Ovary (tissue), 7 donors: ENCODE measurements at regions not wholly inside any gene's neighbourhood (a gene's known extent, or its start where the extent isn't known, plus 50 kb on each side); places are given as distances from the start of the nearest gene placed in this dataset.

Experiments
- DNase-seq, 5 donors: peaks; one replicate each; pipeline ENCODE4 v3.0.0-alpha.2; 2019 to 2020
- H3K27ac ChIP-seq, 2 donors: fragments of 200-600 bp; one replicate each; pipeline versions ENCODE4 v1.5.1 to v1.8.0; 2019 to 2022
- H3K27me3 ChIP-seq: fragments of 200-600 bp; one replicate; pipeline ENCODE4 v1.8.0; 2022
- H3K36me3 ChIP-seq: fragments of 200-600 bp; sonication (generic); one replicate; pipeline ENCODE4 v1.5.1; 2019
- H3K4me1 ChIP-seq: one replicate; pipeline ENCODE4 v1.8.1; 2013; ENCODE audit warnings: mild to moderate bottlenecking, moderate library complexity; ENCODE audit not compliant: insufficient read depth
- H3K4me3 ChIP-seq: fragments of 200-600 bp; sonication (generic); one replicate; pipeline ENCODE4 v1.5.1; 2017
- H3K9me3 ChIP-seq, 2 donors: fragments of 200-600 bp in 1 of 2; sonication (generic) in 1 of 2; one replicate each; pipeline versions ENCODE4 v1.5.1 to v1.8.1; 2013 to 2019; ENCODE audit warnings: mild to moderate bottlenecking in 1 of 2, moderate library complexity in 1 of 2
- EP300 ChIP-seq: sonication (generic); formaldehyde crosslinking; IDR thresholded peaks from one replicate; pipeline ENCODE4 v1.6.1; 2017; ENCODE audit warnings: antibody characterized with exemption
- POLR2A ChIP-seq: fragments of 450-650 bp; IDR thresholded peaks from one replicate; pipeline ENCODE4 v1.6.1; 2017; ENCODE audit warnings: antibody characterized with exemption, mild to moderate bottlenecking, moderate library complexity
- WGBS, 3 donors: extraction: QIAGEN DNeasy Blood & Tissue Kit in 1 of 3; methylation state at CpG; one replicate each; pipeline versions ENCODE4 v1.1.5 to v1.1.7; 2013 to 2017; 5-methylcytosine and 5-hydroxymethylcytosine counted together
- intact Hi-C, 4 donors: fragments of 100-400 bp; cut with DNase I; formaldehyde crosslinking; loops; one replicate each; pipeline versions ENCODE4 v1.11.0 to v1.15.1; 2022 to 2023
- TF ChIP-seq, protein P1 (sequence below), 3 donors: fragments of 450-650 bp in 2 of 3; fragments of 200-600 bp in 1 of 3; IDR thresholded peaks; one replicate each; pipeline versions ENCODE4 v1.5.1 to v1.8.0; 2016 to 2022; ENCODE audit warnings: antibody characterized with exemption in 3 of 3, mild to moderate bottlenecking in 1 of 3
- donor health status: DM: no; HTN: no; CAD: no; lungs with moderate emphysema.
- donor health status: DM: no; HTN: no; CAD: no.
- donor health status: Bipolar disorder and iron deficiency.
- donor health status: DM: no; HTN: no; CAD: no.
- donor health status: DM: yes; HTN: yes; CAD: no.

DNA sequence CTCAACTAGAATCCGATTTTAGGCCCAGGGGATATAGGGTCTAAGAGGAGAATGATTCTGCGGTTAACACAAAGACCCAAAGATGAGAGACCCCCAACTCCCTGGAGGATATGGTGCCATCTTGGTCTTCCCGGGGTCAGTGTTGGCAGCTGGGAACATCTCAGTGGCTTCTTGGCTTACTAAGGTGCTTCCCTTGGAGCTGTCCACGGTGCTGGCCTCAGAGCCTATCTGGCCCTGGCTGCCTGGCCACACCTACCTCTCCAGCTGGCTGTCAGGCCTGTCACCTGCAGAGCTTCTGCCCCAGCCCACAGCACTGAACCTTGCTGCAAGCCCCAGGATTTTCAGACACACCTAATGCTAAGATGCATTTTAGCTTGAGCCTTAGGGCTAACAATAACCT, 70.7 kb upstream of the THY1 start:
- DNase-seq = no peak
- 46 to 50% (median 47%) methylated on average over 4 of the region's 4 CpGs for WGBS, 3 donors
- Histone ChIP-seq H3K4me1 (no peaks in the 10 kb centered on the region), H3K4me3 (no peak overlapping the region), H3K27me3 (no peaks in the 10 kb centered on the region), H3K9me3 (no peaks in the 10 kb centered on the region), H3K36me3 (no peaks in the 10 kb centered on the region), H3K27ac (no peak overlapping the region)
- TF ChIP-seq EP300 (no peak), POLR2A (no peak)
- TF ChIP-seq, protein P1, sequence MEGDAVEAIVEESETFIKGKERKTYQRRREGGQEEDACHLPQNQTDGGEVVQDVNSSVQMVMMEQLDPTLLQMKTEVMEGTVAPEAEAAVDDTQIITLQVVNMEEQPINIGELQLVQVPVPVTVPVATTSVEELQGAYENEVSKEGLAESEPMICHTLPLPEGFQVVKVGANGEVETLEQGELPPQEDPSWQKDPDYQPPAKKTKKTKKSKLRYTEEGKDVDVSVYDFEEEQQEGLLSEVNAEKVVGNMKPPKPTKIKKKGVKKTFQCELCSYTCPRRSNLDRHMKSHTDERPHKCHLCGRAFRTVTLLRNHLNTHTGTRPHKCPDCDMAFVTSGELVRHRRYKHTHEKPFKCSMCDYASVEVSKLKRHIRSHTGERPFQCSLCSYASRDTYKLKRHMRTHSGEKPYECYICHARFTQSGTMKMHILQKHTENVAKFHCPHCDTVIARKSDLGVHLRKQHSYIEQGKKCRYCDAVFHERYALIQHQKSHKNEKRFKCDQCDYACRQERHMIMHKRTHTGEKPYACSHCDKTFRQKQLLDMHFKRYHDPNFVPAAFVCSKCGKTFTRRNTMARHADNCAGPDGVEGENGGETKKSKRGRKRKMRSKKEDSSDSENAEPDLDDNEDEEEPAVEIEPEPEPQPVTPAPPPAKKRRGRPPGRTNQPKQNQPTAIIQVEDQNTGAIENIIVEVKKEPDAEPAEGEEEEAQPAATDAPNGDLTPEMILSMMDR (IDR thresholded peaks at IDR 0.05) = no peak
- intact Hi-C loops = no loop called here

DNA sequence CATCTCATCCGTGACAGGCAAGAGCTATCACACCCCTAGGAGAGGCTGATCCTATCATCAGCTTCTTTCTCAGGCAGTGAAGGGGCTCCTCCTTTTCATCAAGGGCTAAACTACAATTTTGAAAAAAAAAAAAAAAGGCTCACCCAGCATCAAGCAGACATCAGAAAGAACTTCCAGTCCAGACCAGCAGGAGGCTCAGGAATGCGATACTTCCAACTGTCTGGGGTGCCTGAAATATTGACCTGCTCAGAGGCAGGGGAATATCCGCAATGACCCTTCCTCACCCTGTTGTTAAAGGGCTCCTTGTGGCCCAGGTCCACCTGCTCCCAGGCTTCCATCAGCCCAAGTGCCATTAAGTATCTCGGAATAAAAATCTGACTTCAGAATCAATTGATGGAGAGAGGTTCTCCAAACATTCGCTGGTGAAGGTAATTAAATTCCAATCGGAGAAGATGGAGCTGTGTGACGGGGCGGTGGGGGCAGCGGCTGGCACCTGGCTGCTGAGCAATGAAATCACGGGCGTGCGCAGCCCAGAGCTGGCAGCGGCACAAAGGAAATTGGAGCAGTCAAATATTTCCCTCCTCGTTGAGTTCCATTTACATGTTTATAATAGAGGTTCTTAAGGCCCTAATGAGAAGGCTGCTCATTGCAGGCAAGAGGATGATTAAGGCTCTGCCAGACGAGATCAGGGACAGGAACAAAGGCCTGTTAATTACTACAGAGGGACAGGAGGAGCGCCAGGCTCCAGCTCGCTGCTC, 69.0 kb upstream of the THY1 start:
- no peaks in the 10 kb centered on the region for H3K27me3 ChIP-seq
- intact Hi-C loops = no loop called here
- 71 to 72% (median 71%) methylated on average over 16 to 17 of the region's 17 CpGs for whole genome bisulfite sequencing, 3 donors
- H3K27ac ChIP-seq = no peak overlapping the region
- no peak for DNase-seq
- no peaks in the 10 kb centered on the region for H3K9me3 ChIP-seq
- no peaks in the 10 kb centered on the region for H3K36me3 ChIP-seq
- no peaks in the 10 kb centered on the region for H3K4me1 ChIP-seq
- TF ChIP-seq POLR2A = no peak
- TF ChIP-seq, protein P1 (IDR thresholded peaks at IDR 0.05) = no peak
- no peak for TF ChIP-seq EP300
- H3K4me3 ChIP-seq = no peak overlapping the region

DNA sequence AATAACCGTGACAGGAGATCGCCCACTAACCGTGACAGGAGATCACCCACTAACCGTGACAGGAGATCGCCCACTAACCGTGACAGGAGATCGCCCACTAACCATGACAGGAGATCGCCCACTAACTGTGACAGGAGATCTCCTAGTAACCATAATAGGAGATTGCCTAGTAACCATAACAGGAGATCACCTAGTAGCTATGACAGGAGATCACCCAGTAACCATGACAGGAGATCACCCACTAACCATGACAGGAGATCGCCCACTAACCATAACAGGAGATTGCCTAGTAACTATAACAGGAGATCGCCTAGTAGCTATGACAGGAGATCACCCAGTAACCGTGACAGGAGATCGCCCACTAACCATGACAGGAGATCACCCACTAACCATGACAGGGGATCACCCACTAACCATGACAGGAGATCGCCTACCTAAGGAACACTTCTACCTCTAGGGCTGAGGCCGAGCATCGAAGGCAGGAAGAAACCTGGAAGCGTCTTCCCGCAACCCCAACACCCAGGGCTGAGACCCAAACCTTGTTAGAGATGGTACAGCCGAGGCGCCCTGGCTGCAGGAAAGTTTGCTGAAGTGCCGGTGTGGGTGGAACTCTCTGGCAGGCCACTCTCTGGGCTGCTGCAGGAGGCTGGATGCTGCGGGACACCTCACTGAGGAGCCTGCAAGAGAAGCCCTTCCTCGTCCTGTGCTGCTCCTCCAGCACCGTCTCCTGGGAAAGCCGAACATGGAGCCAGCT, 67.5 kb upstream of the THY1 start:
- no peaks in the 10 kb centered on the region for H3K36me3 ChIP-seq
- H3K9me3 ChIP-seq = no peaks in the 10 kb centered on the region
- H3K4me1 ChIP-seq = no peaks in the 10 kb centered on the region
- H3K4me3 ChIP-seq = no peak overlapping the region
- TF ChIP-seq, protein P1 (IDR thresholded peaks at IDR 0.05) = no peak
- TF ChIP-seq POLR2A (no peak), EP300 (no peak)
- intact Hi-C loops = no loop called here
- 86 to 94% (median 91%) methylated on average over 24 of the region's 24 CpGs for WGBS, 3 donors
- H3K27me3 ChIP-seq = no peaks in the 10 kb centered on the region
- no peak overlapping the region for H3K27ac ChIP-seq
- DNase-seq = no peak

DNA sequence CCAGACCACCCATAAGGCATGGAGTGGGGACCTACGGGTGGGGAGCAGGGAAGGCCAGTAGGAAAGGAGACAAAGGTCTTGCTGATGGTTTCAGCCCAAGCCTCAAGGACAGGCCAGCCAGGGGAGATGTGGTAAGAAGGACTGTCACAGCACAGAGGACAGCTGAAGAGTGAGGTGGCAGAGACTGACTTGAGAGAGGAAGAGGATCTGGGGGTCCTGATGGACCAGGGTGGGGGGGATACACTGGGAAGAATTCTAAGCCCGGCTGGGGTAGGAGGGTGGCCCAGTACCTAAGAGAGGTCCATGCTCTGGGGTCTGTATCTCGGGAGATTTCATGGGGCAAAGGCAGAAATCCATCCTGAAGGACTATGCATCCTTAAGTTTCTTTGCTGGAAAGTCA, 66.1 kb upstream of the THY1 start:
- intact Hi-C loops = loop anchor here in 2 of 4 donors (10.0 kb wide), 2 partner anchors 236 to 616 kb away; partner anchors contain the start of gene NECTIN1 (in 1 of the 2)
- no peaks in the 10 kb centered on the region for H3K36me3 ChIP-seq
- TF ChIP-seq, protein P1 (IDR thresholded peaks at IDR 0.05) = no peak
- no peak for TF ChIP-seq EP300
- TF ChIP-seq POLR2A = no peak
- no peak overlapping the region for H3K27ac ChIP-seq
- 78 to 87% (median 85%) methylated on average over 3 of the region's 3 CpGs for WGBS, 3 donors
- DNase-seq = no peak
- H3K9me3 ChIP-seq = no peaks in the 10 kb centered on the region
- no peaks in the 10 kb centered on the region for H3K27me3 ChIP-seq
- H3K4me3 ChIP-seq = no peak overlapping the region
- no peaks in the 10 kb centered on the region for H3K4me1 ChIP-seq
